Ishikawa (cell line): ENCODE measurements at regions not wholly inside any gene's neighbourhood (a gene's known extent, or its start where the extent isn't known, plus 50 kb on each side); places are given as distances from the start of the nearest gene placed in this dataset.

ENCODE experiments used
- EP300 ChIP-seq: IDR thresholded peaks from 2 replicates; pipeline ENCODE4 v1.6.1; 2012; ENCODE audit warnings: borderline replicate concordance
- TF ChIP-seq, protein P1 (sequence below): IDR thresholded peaks from 2 replicates; pipeline ENCODE4 v1.6.1; 2012; ENCODE audit warnings: low read depth, mild to moderate bottlenecking
- TF ChIP-seq, protein P2 (sequence below): IDR thresholded peaks from 2 replicates; pipeline ENCODE4 v1.6.1; 2012

DNA sequence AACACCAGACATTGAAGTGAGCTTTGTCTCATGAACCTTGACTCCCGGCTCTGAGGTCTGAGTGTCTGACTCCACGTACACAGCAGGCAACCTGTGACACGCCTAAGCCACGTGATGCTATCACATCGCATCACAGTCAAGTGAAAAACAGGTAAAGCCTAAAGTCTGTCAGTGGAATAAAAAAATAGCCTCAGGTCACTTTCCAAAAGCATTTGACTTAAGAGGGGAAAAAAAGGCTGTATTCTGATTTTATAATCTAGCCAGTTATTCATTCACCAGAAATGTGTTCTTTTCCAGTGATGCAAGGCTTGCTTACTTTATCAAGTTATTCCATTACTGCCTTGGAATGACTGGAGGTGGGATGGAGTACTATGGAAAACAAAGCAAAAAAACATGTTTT lies 163.2 kb upstream of the HMCN1 start:
- TF ChIP-seq, protein P1, sequence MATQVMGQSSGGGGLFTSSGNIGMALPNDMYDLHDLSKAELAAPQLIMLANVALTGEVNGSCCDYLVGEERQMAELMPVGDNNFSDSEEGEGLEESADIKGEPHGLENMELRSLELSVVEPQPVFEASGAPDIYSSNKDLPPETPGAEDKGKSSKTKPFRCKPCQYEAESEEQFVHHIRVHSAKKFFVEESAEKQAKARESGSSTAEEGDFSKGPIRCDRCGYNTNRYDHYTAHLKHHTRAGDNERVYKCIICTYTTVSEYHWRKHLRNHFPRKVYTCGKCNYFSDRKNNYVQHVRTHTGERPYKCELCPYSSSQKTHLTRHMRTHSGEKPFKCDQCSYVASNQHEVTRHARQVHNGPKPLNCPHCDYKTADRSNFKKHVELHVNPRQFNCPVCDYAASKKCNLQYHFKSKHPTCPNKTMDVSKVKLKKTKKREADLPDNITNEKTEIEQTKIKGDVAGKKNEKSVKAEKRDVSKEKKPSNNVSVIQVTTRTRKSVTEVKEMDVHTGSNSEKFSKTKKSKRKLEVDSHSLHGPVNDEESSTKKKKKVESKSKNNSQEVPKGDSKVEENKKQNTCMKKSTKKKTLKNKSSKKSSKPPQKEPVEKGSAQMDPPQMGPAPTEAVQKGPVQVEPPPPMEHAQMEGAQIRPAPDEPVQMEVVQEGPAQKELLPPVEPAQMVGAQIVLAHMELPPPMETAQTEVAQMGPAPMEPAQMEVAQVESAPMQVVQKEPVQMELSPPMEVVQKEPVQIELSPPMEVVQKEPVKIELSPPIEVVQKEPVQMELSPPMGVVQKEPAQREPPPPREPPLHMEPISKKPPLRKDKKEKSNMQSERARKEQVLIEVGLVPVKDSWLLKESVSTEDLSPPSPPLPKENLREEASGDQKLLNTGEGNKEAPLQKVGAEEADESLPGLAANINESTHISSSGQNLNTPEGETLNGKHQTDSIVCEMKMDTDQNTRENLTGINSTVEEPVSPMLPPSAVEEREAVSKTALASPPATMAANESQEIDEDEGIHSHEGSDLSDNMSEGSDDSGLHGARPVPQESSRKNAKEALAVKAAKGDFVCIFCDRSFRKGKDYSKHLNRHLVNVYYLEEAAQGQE = no peak
- no peak for TF ChIP-seq EP300
- TF ChIP-seq, protein P2, sequence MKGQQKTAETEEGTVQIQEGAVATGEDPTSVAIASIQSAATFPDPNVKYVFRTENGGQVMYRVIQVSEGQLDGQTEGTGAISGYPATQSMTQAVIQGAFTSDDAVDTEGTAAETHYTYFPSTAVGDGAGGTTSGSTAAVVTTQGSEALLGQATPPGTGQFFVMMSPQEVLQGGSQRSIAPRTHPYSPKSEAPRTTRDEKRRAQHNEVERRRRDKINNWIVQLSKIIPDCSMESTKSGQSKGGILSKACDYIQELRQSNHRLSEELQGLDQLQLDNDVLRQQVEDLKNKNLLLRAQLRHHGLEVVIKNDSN = no peak
